C4-2B (cell line): ENCODE measurements at regions not wholly inside any gene's neighbourhood (a gene's known extent, or its start where the extent isn't known, plus 50 kb on each side); places are given as distances from the start of the nearest gene placed in this dataset.
"Not testable (repeated sequence)": the region's sequence is repeated elsewhere in the genome, so short reads cannot be mapped to it uniquely, and the experiment has no call there.

Experiments used
- H3K27ac ChIP-seq: fragments of 450-650 bp; 2 replicates; pipeline ENCODE4 v1.5.1; 2017
- CTCF ChIP-seq: fragments of 450-650 bp; conservative IDR thresholded peaks from 2 replicates; pipeline ENCODE4 v1.5.1; 2017; ENCODE audit warnings: mild to moderate bottlenecking
- ZFX ChIP-seq: fragments of 450-650 bp; IDR thresholded peaks from 2 replicates; pipeline ENCODE4 v1.6.1; 2017

DNA sequence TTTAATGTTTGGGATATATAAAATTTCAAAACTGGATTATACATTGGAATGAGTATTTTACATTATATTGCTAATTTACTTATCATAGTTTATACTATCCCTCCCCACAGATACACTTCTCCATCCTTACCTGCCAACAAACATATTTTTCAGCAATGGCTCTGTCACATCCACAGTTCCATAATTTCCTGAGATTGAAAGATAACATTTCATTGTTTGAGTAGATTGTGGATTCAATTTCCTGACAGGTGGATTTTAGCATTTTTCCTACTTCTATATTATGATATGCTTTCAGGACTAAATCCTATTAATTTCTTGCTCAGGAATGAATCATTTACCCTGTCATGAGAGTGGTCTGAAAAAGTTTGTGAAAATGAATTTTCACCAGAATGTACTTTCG is 115.3 kb upstream of the KLHL4 start:
- no peak for TF ChIP-seq ZFX
- no peak for TF ChIP-seq CTCF
- no peak overlapping the region for H3K27ac ChIP-seq

DNA sequence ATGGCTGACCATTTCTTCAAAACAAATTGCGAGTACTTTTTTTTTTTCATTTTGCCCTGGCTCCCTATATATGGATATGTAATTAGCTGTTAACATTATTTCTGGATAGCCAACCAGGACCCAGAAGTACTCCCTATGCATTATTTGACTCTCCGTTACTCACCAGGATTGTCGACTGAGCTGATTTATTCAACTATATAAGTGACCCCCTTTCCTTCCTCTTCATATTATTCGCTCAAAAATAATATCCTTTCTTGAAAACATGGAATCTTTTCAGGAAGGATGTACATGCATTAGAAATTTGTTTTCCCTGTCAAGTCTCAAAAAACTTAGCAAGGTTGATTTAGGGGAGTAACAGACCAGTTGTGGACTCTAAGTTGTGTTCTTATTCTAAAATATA is 114.1 kb upstream of the KLHL4 start:
- H3K27ac ChIP-seq = no peak overlapping the region
- TF ChIP-seq ZFX (no peak), CTCF (no peak)

- no peak overlapping the region for H3K27ac ChIP-seq
- TF ChIP-seq CTCF (no peak), ZFX (no peak)
These were observed 108.3 kb upstream of the KLHL4 start for GRCh38 chrX:87409113-87409841.

DNA sequence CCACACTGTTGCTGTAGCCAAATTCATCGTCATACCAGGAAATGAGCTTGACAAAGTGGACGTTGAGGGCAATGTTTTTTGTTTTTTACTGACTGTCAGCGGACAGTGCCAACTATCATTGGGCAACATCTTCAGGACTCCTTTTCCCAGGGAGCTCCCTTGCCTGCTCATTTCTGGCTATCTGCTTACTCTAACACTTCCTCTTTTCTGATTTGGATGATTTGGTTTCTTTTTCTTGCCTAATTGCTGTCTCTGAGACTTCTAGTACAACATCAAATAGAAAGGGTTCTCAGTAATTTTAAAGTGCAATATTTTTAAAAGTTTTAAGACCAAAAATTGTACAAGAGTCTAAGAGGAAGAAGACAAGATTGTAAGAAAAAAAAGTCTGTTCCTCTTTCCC is 92.0 kb upstream of the KLHL4 start:
- no peak overlapping the region for H3K27ac ChIP-seq
- no peak for TF ChIP-seq CTCF
- TF ChIP-seq ZFX = no peak

DNA sequence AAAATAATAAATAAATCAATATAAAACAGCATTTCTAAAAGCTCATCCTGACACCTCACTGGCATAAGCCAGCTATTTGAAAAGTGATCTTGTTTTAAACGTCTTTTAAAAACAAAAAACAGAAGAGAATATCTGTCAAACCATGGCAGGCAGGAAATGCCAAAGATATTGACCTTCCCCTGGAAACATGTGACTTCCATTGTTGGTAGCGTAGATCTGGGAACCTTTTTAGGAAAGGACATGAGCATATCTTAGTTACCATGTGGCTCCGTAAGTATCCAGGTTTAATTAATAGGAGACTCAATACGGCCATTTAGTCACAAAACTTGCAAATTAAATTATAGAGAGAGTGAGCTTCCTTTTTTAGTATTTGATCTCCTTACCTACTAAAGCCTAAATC is 83.0 kb upstream of the KLHL4 start:
- no peak overlapping the region for H3K27ac ChIP-seq
- no peak for TF ChIP-seq CTCF
- TF ChIP-seq ZFX = no peak

GRCh38 chrX:87448613-87449012 is 69.0 kb upstream of the KLHL4 start:
- H3K27ac ChIP-seq = not testable (repeated sequence)

DNA sequence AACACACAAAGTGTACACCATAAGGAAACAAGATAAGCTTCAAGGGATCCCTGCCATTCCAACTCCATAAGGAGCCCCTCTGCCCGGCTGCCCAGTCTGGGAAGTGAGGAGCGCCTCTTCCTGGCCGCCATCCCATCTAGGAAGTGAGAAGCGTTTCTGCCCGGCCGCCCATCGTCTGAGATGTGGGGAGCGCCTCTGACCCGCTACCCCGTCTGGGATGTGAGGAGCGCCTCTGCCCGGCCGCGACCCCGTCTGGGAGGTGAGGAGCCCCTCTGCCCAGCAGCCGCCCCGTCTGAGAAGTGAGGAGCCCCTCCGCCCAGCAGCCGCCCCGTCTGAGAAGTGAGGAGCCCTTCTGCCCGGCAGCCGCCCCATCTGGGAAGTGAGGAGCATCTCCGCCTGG is 51.8 kb upstream of the KLHL4 start:
- not testable (repeated sequence) for H3K27ac ChIP-seq
